Psoas muscle (tissue), 7 donors: ENCODE measurements at regions not wholly inside any gene's neighbourhood (a gene's known extent, or its start where the extent isn't known, plus 50 kb on each side); places are given as distances from the start of the nearest gene placed in this dataset.

Source experiments
- ATAC-seq, 4 donors: fragments of 200-7000 bp; cut with Tn5 transposase; one replicate each; pipeline ENCODE4 v1.9.1; 2020; ENCODE audit warnings: moderate library complexity in 3 of 4, mild to moderate bottlenecking in 2 of 4
- DNase-seq, 2 donors: peaks; one replicate each; pipeline ENCODE4 v3.0.0-alpha.2; 2020
- H3K27ac ChIP-seq: fragments of 200-600 bp; one replicate; pipeline ENCODE4 v1.8.0; 2022
- H3K27me3 ChIP-seq, 3 donors: fragments of 200-600 bp in 1 of 3; one replicate each; pipeline versions ENCODE4 v1.6.1 to v1.8.0; 2013 to 2022; ENCODE audit warnings: low read length in 2 of 3, mild to moderate bottlenecking in 2 of 3, moderate library complexity in 1 of 3; ENCODE audit not compliant: insufficient read depth in 3 of 3
- H3K36me3 ChIP-seq, 2 donors: fragments of 200-600 bp in 1 of 2; one replicate each; pipeline versions ENCODE4 v1.6.1 to v1.8.0; 2013 to 2022; ENCODE audit warnings: low read depth in 1 of 2, mild to moderate bottlenecking in 1 of 2, moderate library complexity in 1 of 2; ENCODE audit not compliant: insufficient read depth in 1 of 2
- H3K4me1 ChIP-seq: fragments of 200-600 bp; one replicate; pipeline ENCODE4 v1.8.0; 2022
- H3K4me3 ChIP-seq: fragments of 200-600 bp; one replicate; pipeline ENCODE4 v1.8.0; 2022; ENCODE audit warnings: mild to moderate bottlenecking
- H3K9me3 ChIP-seq: fragments of 200-600 bp; one replicate; pipeline ENCODE4 v1.8.0; 2022
- CTCF ChIP-seq: fragments of 200-600 bp; IDR thresholded peaks from one replicate; pipeline ENCODE4 v1.8.0; 2022; ENCODE audit warnings: antibody characterized with exemption
- WGBS, 3 donors: extraction: QIAGEN DNeasy Blood & Tissue Kit; methylation state at CpG; one replicate each; pipeline versions ENCODE4 v1.1.6 to v1.1.7; 2013; 5-methylcytosine and 5-hydroxymethylcytosine counted together
- intact Hi-C, 2 donors: fragments of 100-400 bp; cut with DNase I; formaldehyde crosslinking; loops; one replicate each; pipeline versions ENCODE4 v1.11.0 to v1.14.2; 2022
- donor health status: healthy with polysubstance abuse.
- donor health status: DM: no; HTN: no; CAD: no; lungs with moderate emphysema.
- donor health status: Bipolar disorder and iron deficiency.
- donor health status: healthy.
- donor health status: DM: yes; HTN: yes; CAD: no.
- donor health status: DM: no; HTN: no; CAD: no.
- donor health status: DM: yes; HTN: yes; CAD: no.

DNA sequence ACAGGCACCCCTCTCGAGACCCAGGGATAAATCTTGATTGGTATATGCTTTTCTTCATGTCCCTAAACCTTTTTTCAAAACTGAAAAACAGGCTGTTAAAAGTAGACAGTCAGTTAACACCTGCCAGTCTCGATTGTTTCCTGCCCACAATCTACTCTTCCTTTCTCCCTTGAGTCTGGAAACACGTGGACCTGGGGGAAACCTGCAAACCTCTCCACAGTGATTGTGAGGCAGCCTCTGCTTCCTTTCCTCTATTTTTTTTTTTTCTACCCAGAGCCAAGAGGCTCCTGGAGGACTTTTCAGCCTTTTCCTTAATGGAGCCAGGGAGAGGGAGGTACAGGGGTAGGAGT, 69.4 kb upstream of the CLMP start:
- TF ChIP-seq CTCF = no peak
- H3K36me3 ChIP-seq = no peaks in the 10 kb centered on the region
- peaks cover 0 to 19% (median under 1%) of the 10 kb centered on the region in 3 donors for H3K27me3 ChIP-seq
- no peaks in the 10 kb centered on the region for H3K4me1 ChIP-seq
- 38 to 55% (median 51%) methylated on average over 3 of the region's 3 CpGs for WGBS, 3 donors
- intact Hi-C loops = loop anchor here (5.0 kb wide), 1 partner anchor 162 kb away; no protein-coding TSS in a partner anchor
- H3K4me3 ChIP-seq = no peak overlapping the region
- ATAC-seq (no peak), DNase-seq (no peak)
- H3K9me3 ChIP-seq = no peaks in the 10 kb centered on the region
- H3K27ac ChIP-seq = no peak overlapping the region

- H3K9me3 ChIP-seq = no peaks in the 10 kb centered on the region
- DNase-seq (peak; percentile 79 to 87), ATAC-seq (peak; percentile 79 to 98 (median 92))
- H3K27ac ChIP-seq = no peak overlapping the region
- 16 to 19% (median 17%) methylated on average over 25 of the region's 25 CpGs for WGBS, 3 donors
- peak overlapping the region; percentile 51 for H3K4me3 ChIP-seq
- H3K27me3 ChIP-seq = peaks cover 0 to 6% (median 0%) of the 10 kb centered on the region in 3 donors
- H3K4me1 ChIP-seq = no peaks in the 10 kb centered on the region
- H3K36me3 ChIP-seq = no peaks in the 10 kb centered on the region
- intact Hi-C loops = loop anchor here (5.0 kb wide), 1 partner anchor 159 kb away; no protein-coding TSS in a partner anchor
- peak; percentile 80 for TF ChIP-seq CTCF
Observed at GRCh38 chr11:123261345-123262106, 66.5 kb upstream of the CLMP start.

DNA sequence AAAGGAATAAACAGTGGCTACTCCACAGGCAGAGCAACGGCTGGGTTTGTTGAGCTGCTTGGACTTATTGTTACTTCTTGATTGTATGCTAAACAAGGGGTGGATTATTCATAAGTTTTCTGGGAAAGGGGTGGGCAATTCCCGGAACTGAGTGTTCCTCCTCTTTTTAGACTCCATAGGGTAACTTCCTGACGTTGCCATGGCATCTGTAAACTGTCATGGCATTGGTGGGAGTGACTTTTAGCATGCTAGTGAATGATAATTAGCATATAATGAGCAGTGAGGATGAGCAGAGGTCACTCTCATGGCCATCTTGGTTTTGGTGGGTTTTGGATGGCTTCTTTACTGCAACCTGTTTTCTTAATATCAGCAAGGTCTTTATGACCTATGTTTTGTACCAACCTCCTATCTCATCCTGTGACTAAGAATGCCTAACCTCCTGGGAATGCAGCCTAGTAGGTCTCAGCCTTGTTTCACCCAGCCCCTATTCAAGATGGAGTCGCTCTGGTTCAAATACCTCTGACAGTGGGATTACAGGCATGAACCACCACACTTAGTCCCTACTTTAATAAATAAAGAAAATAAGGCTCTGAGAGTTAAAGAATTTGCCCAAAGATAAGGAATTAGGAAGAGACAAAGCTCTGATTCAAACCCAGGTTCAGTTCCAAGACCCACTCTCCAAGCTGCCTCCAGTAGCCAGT, 65.6 kb upstream of the CLMP start:
- intact Hi-C loops = loop anchor here (5.0 kb wide), 1 partner anchor 158 kb away; no protein-coding TSS in a partner anchor
- H3K4me3 ChIP-seq = no peak overlapping the region

GRCh38 chr11:123258877-123259276, 63.8 kb upstream of the CLMP start:
- no peak for ATAC-seq
- intact Hi-C loops = no loop called here
- no peak for TF ChIP-seq CTCF

More for the DNA sequence above, 65.6 kb upstream of the CLMP start:
- Histone ChIP-seq H3K27me3 (peaks cover 0 to 6% (median 0%) of the 10 kb centered on the region in 3 donors), H3K36me3 (no peaks in the 10 kb centered on the region), H3K9me3 (no peaks in the 10 kb centered on the region), H3K4me1 (no peaks in the 10 kb centered on the region), H3K27ac (no peak overlapping the region)
- no peak for ATAC-seq
- TF ChIP-seq CTCF = no peak
- DNase-seq = no peak
- WGBS, 3 donors = 82 to 85% (median 84%) methylated on average over 4 of the region's 4 CpGs

More at GRCh38 chr11:123258877-123259276, 63.8 kb upstream of the CLMP start:
- DNase-seq = no peak
- Histone ChIP-seq H3K27me3 (peaks cover 0 to 6% (median 0%) of the 10 kb centered on the region in 3 donors), H3K36me3 (no peaks in the 10 kb centered on the region), H3K4me1 (no peaks in the 10 kb centered on the region), H3K4me3 (no peak overlapping the region), H3K9me3 (no peaks in the 10 kb centered on the region), H3K27ac (no peak overlapping the region)
- 45 to 90% (median 68%) methylated on average over 2 of the region's 2 CpGs for WGBS, 3 donors
